PC-3 (cell line): ENCODE measurements at regions not wholly inside any gene's neighbourhood (a gene's known extent, or its start where the extent isn't known, plus 50 kb on each side); places are given as distances from the start of the nearest gene placed in this dataset.

Experiments used
- ATAC-seq: fragments of 200-7000 bp; cut with Tn5 transposase; 2 replicates; pipeline ENCODE4 v1.9.1; 2020; ENCODE audit warnings: mild to moderate bottlenecking, moderate library complexity
- BruUV-seq: library from RNA; stranded (reverse); fragments of 400-500 nt; replicated peaks from 2 replicates; lab custom pipeline; 2021; lab: Mats Ljungman, UMichigan
- CTCF ChIA-PET: fragments of 300-600 bp; sonication (Branson Sonifier 250); formaldehyde crosslinking; loops from one replicate; lab custom pipeline; 2022; ENCODE audit warnings: antibody characterized with exemption; lab: Charles Lee
- POLR2A ChIA-PET: fragments of 300-600 bp; sonication (Branson Sonifier 250); formaldehyde crosslinking; loops from one replicate; lab custom pipeline; 2022; ENCODE audit warnings: antibody characterized with exemption; ENCODE audit not compliant: unreplicated experiment; lab: Charles Lee
- DNase-seq: peaks from one replicate; pipeline ENCODE4 v3.0.0-alpha.2; 2015
- H2AFZ ChIP-seq: fragments of 300-600 bp; sonication (generic); 2 replicates; pipeline ENCODE4 v1.6.0; 2016; ENCODE audit warnings: antibody characterized with exemption, low read length
- H3F3A ChIP-seq: fragments of 300-600 bp; sonication (generic); one replicate; pipeline ENCODE4 v1.6.0; 2017; ENCODE audit warnings: antibody characterized with exemption, low read length, control low read depth, mild to moderate bottlenecking; ENCODE audit not compliant: unreplicated experiment
- H3K27ac ChIP-seq: fragments of 300-600 bp; sonication (generic); 2 replicates; pipeline ENCODE4 v1.5.1; 2016; ENCODE audit warnings: mild to moderate bottlenecking, low read length
- H3K27me3 ChIP-seq: fragments of 300-600 bp; sonication (generic); 2 replicates; pipeline ENCODE4 v1.6.1; 2016; ENCODE audit warnings: low read length, mixed read lengths
- H3K36me3 ChIP-seq: fragments of 300-600 bp; sonication (generic); 2 replicates; pipeline ENCODE4 v1.6.1; 2016; ENCODE audit warnings: low read depth, mixed run types, low read length, mixed read lengths
- H3K4me1 ChIP-seq: fragments of 300-600 bp; sonication (generic); 2 replicates; pipeline ENCODE4 v1.5.1; 2016; ENCODE audit warnings: low read length; ENCODE audit not compliant: insufficient read depth
- H3K4me2 ChIP-seq: fragments of 300-600 bp; sonication (generic); 2 replicates; pipeline ENCODE4 v1.6.0; 2016; ENCODE audit warnings: low read length
- H3K4me3 ChIP-seq: fragments of 300-600 bp; sonication (generic); 2 replicates; pipeline ENCODE4 v1.5.1; 2016; ENCODE audit warnings: mild to moderate bottlenecking, low read length, mixed read lengths
- H3K79me2 ChIP-seq: fragments of 300-600 bp; sonication (generic); 2 replicates; pipeline ENCODE4 v1.6.1; 2017; ENCODE audit warnings: low read length, mixed read lengths
- H3K9ac ChIP-seq: fragments of 300-600 bp; sonication (generic); 2 replicates; pipeline ENCODE4 v1.6.0; 2016; ENCODE audit warnings: mild to moderate bottlenecking, low read length
- H3K9me2 ChIP-seq: fragments of 300-600 bp; sonication (generic); replicated peaks from 2 replicates; pipeline ENCODE4 v1.6.1; 2016; ENCODE audit warnings: mixed run types, low read length, mixed read lengths
- H3K9me3 ChIP-seq: fragments of 300-600 bp; sonication (generic); 2 replicates; pipeline ENCODE4 v1.6.1; 2016; ENCODE audit warnings: low read length, mixed read lengths
- H4K20me1 ChIP-seq: fragments of 300-600 bp; sonication (generic); 2 replicates; pipeline ENCODE4 v1.6.1; 2016; ENCODE audit warnings: low read length, mixed read lengths
- CTCF ChIP-seq: fragments of 300-600 bp; sonication (generic); conservative IDR thresholded peaks from 2 replicates; pipeline ENCODE4 v1.5.1; 2017; ENCODE audit warnings: antibody characterized with exemption, low read depth, mild to moderate bottlenecking, low read length
- EZH2 ChIP-seq: fragments of 300-600 bp; sonication (generic); IDR thresholded peaks from one replicate; pipeline ENCODE4 v1.6.1; 2017; ENCODE audit warnings: antibody characterized with exemption, mild to moderate bottlenecking, low read length; ENCODE audit not compliant: unreplicated experiment
- EZH2phosphoT487 ChIP-seq: fragments of 300-600 bp; sonication (generic); IDR thresholded peaks from 2 replicates; pipeline ENCODE4 v1.6.1; 2018; ENCODE audit warnings: mild to moderate bottlenecking, antibody characterized with exemption, low read length, borderline replicate concordance
- intact Hi-C: fragments of 100-400 bp; cut with micrococcal nuclease; formaldehyde crosslinking; loops from 2 replicates; pipeline ENCODE4 v1.9.0; 2023

GRCh38 chr5:166862581-166862980 is 1428.9 kb upstream of the WWC1 start:
- Histone ChIP-seq H3K4me3 (no peak overlapping the region), H3K4me2 (no peak overlapping the region), H3K27me3 (no peaks in the 10 kb centered on the region), H3K9me2 (no peaks in the 10 kb centered on the region), H3K9me3 (no peaks in the 10 kb centered on the region), H3K27ac (no peak overlapping the region), H3F3A (no peaks in the 10 kb centered on the region), H2AFZ (no peak overlapping the region), H3K79me2 (no peaks in the 10 kb centered on the region), H3K9ac (no peak overlapping the region), H3K4me1 (no peaks in the 10 kb centered on the region), H3K36me3 (no peaks in the 10 kb centered on the region), H4K20me1 (no peaks in the 10 kb centered on the region)
- BruUV-seq, result no TSS peak
- no peak for TF ChIP-seq EZH2phosphoT487
- TF ChIP-seq CTCF, result no peak
- TF ChIP-seq EZH2, result no peak
- ATAC-seq (no peak), DNase-seq (no peak)
- intact Hi-C loops, result no loop called here
- CTCF ChIA-PET, result no interaction called here
- POLR2A ChIA-PET, result no interaction called here

GRCh38 chr5:166865206-166865605 is 1426.2 kb upstream of the WWC1 start:
- no TSS peak for BruUV-seq
- intact Hi-C loops, result no loop called here
- TF ChIP-seq EZH2 (no peak), CTCF (no peak), EZH2phosphoT487 (no peak)
- ATAC-seq (no peak), DNase-seq (no peak)
- H3F3A ChIP-seq, result no peaks in the 10 kb centered on the region
- H4K20me1 ChIP-seq, result no peaks in the 10 kb centered on the region
- POLR2A ChIA-PET, result no interaction called here
- no peak overlapping the region for H3K4me2 ChIP-seq
- no peaks in the 10 kb centered on the region for H3K79me2 ChIP-seq
- no peak overlapping the region for H3K27ac ChIP-seq
- CTCF ChIA-PET, result no interaction called here
- H3K4me1 ChIP-seq, result no peaks in the 10 kb centered on the region
- no peaks in the 10 kb centered on the region for H3K27me3 ChIP-seq
- no peak overlapping the region for H3K4me3 ChIP-seq
- H2AFZ ChIP-seq, result no peak overlapping the region
- H3K9ac ChIP-seq, result no peak overlapping the region
- no peaks in the 10 kb centered on the region for H3K9me3 ChIP-seq
- H3K36me3 ChIP-seq, result no peaks in the 10 kb centered on the region
- H3K9me2 ChIP-seq, result no peaks in the 10 kb centered on the region

- H3K27me3 ChIP-seq, result no peaks in the 10 kb centered on the region
- no peak overlapping the region for H3K9ac ChIP-seq
- H3K9me2 ChIP-seq, result no peaks in the 10 kb centered on the region
- no peaks in the 10 kb centered on the region for H3K4me1 ChIP-seq
- no peak overlapping the region for H3K4me2 ChIP-seq
- POLR2A ChIA-PET, result no interaction called here
- no peak for TF ChIP-seq EZH2
- TF ChIP-seq EZH2phosphoT487, result no peak
- no peak for TF ChIP-seq CTCF
- no TSS peak for BruUV-seq
- DNase-seq, result no peak
- no peak overlapping the region for H3K4me3 ChIP-seq
- no peaks in the 10 kb centered on the region for H3K9me3 ChIP-seq
- intact Hi-C loops, result no loop called here
- ATAC-seq, result no peak
- H3K27ac ChIP-seq, result no peak overlapping the region
- H3F3A ChIP-seq, result no peaks in the 10 kb centered on the region
- no peak overlapping the region for H2AFZ ChIP-seq
- H3K36me3 ChIP-seq, result no peaks in the 10 kb centered on the region
- CTCF ChIA-PET, result no interaction called here
- no peaks in the 10 kb centered on the region for H3K79me2 ChIP-seq
- H4K20me1 ChIP-seq, result no peaks in the 10 kb centered on the region
These were observed 1411.0 kb upstream of the WWC1 start for GRCh38 chr5:166880456-166880855.
